SK-N-SH treated with all-trans-retinoic acid at 6 μM for 48 hours (cell line): ENCODE measurements at regions not wholly inside any gene's neighbourhood (a gene's known extent, or its start where the extent isn't known, plus 50 kb on each side); places are given as distances from the start of the nearest gene placed in this dataset.

Experiments
- ATAC-seq: fragments of 200-7000 bp; cut with Tn5 transposase; 3 replicates; pipeline ENCODE4 v1.9.1; 2020; ENCODE audit warnings: mild to moderate bottlenecking, moderate library complexity
- ARNTL ChIP-seq: fragments of 450-650 bp; formaldehyde crosslinking; IDR thresholded peaks from 2 replicates; pipeline ENCODE4 v1.5.0; 2020; ENCODE audit warnings: low read depth, mild to moderate bottlenecking, moderate library complexity, borderline replicate concordance
- BACH2 ChIP-seq: fragments of 250-450 bp; sonication (Bioruptor Pico); IDR thresholded peaks from 2 replicates; pipeline ENCODE4 v1.9.0; 2021; ENCODE audit warnings: mild to moderate bottlenecking, borderline replicate concordance
- CSDC2 ChIP-seq: fragments of 250-450 bp; sonication (Bioruptor Pico); IDR thresholded peaks from 2 replicates; pipeline ENCODE4 v1.5.0; 2020; ENCODE audit warnings: mild to moderate bottlenecking, moderate library complexity
- ESRRG ChIP-seq: fragments of 250-450 bp; sonication (Bioruptor Pico); IDR thresholded peaks from 2 replicates; pipeline ENCODE4 v1.6.1; 2021; ENCODE audit warnings: mild to moderate bottlenecking
- GLIS3 ChIP-seq: fragments of 250-450 bp; sonication (Bioruptor Pico); IDR thresholded peaks from 2 replicates; pipeline ENCODE4 v1.5.0; 2020; ENCODE audit warnings: mild to moderate bottlenecking, moderate library complexity
- ISL1 ChIP-seq: fragments of 250-450 bp; sonication (Bioruptor Pico); IDR thresholded peaks from 2 replicates; pipeline ENCODE4 v2.1.2; 2022; ENCODE audit warnings: mild to moderate bottlenecking, moderate library complexity
- OSR1 ChIP-seq: fragments of 250-450 bp; sonication (Bioruptor Pico); IDR thresholded peaks from 2 replicates; pipeline ENCODE4 v1.8.0; 2022; ENCODE audit warnings: moderate library complexity, mild to moderate bottlenecking, inconsistent platforms
- PATZ1 ChIP-seq: fragments of 250-450 bp; sonication (Bioruptor Pico); IDR thresholded peaks from 2 replicates; pipeline ENCODE4 v1.8.0; 2020; ENCODE audit warnings: mild to moderate bottlenecking, moderate library complexity, borderline replicate concordance
- POU6F1 ChIP-seq: fragments of 250-450 bp; sonication (Bioruptor Pico); IDR thresholded peaks from 2 replicates; pipeline ENCODE4 v1.8.0; 2021; ENCODE audit warnings: low read depth, mild to moderate bottlenecking, moderate library complexity, borderline replicate concordance
- PPARA ChIP-seq: fragments of 250-450 bp; sonication (Bioruptor Pico); IDR thresholded peaks from 2 replicates; pipeline ENCODE4 v1.5.0; 2020; ENCODE audit warnings: mild to moderate bottlenecking, borderline replicate concordance
- SNAI2 ChIP-seq: fragments of 250-450 bp; sonication (Bioruptor Pico); IDR thresholded peaks from 2 replicates; pipeline ENCODE4 v1.5.0; 2020; ENCODE audit warnings: mild to moderate bottlenecking, moderate library complexity
- TOX ChIP-seq: fragments of 250-450 bp; sonication (Bioruptor Pico); IDR thresholded peaks from 2 replicates; pipeline ENCODE4 v1.8.0; 2021; ENCODE audit warnings: mild to moderate bottlenecking, moderate library complexity, borderline replicate concordance
- ZC3H10 ChIP-seq: fragments of 250-450 bp; sonication (Bioruptor Pico); IDR thresholded peaks from 2 replicates; pipeline ENCODE4 v1.5.1; 2021; ENCODE audit warnings: mild to moderate bottlenecking, moderate library complexity
- ZFP3 ChIP-seq: fragments of 250-450 bp; sonication (Bioruptor Pico); IDR thresholded peaks from 2 replicates; pipeline ENCODE4 v1.5.0; 2020; ENCODE audit warnings: mild to moderate bottlenecking, moderate library complexity
- ZNF565 ChIP-seq: fragments of 450-650 bp; formaldehyde crosslinking; conservative IDR thresholded peaks from 2 replicates; pipeline ENCODE4 v1.5.0; 2020; ENCODE audit warnings: low read depth, mild to moderate bottlenecking, moderate library complexity
- ZNF70 ChIP-seq: fragments of 450-650 bp; formaldehyde crosslinking; IDR thresholded peaks from 2 replicates; pipeline ENCODE4 v1.5.0; 2020; ENCODE audit warnings: mild to moderate bottlenecking, moderate library complexity
- ZNF8 ChIP-seq: fragments of 450-650 bp; formaldehyde crosslinking; IDR thresholded peaks from 2 replicates; pipeline ENCODE4 v1.5.0; 2020; ENCODE audit warnings: mild to moderate bottlenecking, moderate library complexity
- TF ChIP-seq, protein P1 (sequence below): fragments of 250-450 bp; sonication (Bioruptor Pico); IDR thresholded peaks from 2 replicates; pipeline ENCODE4 v1.5.1; 2020; ENCODE audit warnings: low read depth, mild to moderate bottlenecking, moderate library complexity

GRCh38 chr4:60926624-60927023 lies 273.5 kb upstream of the ADGRL3 start:
- ATAC-seq: no peak
- no peak for TF ChIP-seq ESRRG (CRISPR knock-in tag)
- no peak for TF ChIP-seq OSR1
- TF ChIP-seq GLIS3 (CRISPR knock-in tag): no peak
- TF ChIP-seq, protein P1, sequence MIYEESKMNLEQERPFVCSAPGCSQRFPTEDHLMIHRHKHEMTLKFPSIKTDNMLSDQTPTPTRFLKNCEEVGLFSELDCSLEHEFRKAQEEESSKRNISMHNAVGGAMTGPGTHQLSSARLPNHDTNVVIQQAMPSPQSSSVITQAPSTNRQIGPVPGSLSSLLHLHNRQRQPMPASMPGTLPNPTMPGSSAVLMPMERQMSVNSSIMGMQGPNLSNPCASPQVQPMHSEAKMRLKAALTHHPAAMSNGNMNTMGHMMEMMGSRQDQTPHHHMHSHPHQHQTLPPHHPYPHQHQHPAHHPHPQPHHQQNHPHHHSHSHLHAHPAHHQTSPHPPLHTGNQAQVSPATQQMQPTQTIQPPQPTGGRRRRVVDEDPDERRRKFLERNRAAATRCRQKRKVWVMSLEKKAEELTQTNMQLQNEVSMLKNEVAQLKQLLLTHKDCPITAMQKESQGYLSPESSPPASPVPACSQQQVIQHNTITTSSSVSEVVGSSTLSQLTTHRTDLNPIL (CRISPR knock-in tag): no peak
- TF ChIP-seq SNAI2 (CRISPR knock-in tag): no peak
- TF ChIP-seq TOX (CRISPR knock-in tag): no peak
- no peak for TF ChIP-seq POU6F1 (CRISPR knock-in tag)
- TF ChIP-seq ZNF565 (CRISPR knock-in tag): no peak
- TF ChIP-seq, all 23 proteins: peak for 0

DNA sequence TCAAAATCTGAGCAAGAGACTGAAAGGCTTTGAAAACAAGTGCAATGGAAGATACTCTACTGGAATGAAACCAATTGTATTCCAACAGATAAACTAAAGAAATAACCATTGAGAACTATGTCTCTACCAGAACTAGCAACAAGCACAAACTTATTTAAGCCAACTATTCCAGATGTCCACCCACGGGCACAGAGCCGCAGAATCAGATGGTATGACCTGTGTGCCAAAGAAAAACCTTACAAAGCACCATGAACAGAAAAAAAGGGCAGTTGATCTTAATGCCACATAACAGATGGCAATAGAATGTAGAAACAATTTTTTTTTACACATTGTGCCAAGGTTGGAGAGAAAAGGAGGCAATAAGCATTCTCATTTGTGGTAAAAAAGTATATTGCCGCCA lies 269.3 kb upstream of the ADGRL3 start:
- ATAC-seq: no peak
- TF ChIP-seq ZNF70 (CRISPR knock-in tag): no peak
- no peak for TF ChIP-seq PATZ1
- no peak for TF ChIP-seq ISL1 (CRISPR knock-in tag)
- TF ChIP-seq POU6F1 (CRISPR knock-in tag): no peak
- TF ChIP-seq ZNF8: no peak
- TF ChIP-seq, all 23 proteins: peak for 0

DNA sequence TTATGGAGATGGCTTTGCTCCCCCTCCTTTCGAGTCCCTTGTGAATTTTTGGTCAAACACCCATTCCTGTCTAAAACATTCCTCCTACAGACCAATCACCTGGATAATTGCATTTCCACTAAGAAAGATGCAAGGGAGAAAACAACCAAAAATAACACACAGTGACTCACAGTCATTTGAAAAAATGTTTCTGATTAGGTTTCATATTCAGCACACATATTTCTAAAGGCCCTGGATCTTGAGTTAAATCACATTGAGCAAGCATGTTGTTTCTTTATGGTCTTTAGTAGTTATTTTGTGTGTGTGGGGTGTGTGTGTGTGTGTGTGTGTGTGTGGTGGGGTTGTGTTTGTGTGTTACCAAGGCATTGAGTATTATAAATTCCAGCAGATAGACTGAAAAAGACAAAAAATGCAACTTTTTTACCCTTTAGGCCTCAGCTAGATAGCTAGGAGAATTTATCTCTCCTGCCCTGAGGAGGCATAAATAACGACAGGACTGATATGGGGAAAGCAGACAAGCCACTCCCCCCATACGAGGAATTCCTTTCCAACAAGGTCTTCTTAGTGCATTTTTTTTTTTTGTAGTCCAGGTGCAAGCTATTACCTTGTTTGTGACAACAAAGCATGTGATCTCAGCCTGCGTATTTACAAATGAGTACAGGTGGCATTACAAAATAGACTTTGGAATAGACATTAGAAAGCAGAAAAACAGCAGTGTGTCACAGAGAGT lies 265.4 kb upstream of the ADGRL3 start:
- no peak for TF ChIP-seq ZFP3
- no peak for TF ChIP-seq POU6F1 (CRISPR knock-in tag)
- TF ChIP-seq ZNF8: no peak
- no peak for TF ChIP-seq ARNTL
- TF ChIP-seq ZNF70 (CRISPR knock-in tag): no peak
- no peak for ATAC-seq

GRCh38 chr4:60938181-60938580 lies 261.9 kb upstream of the ADGRL3 start:
- ATAC-seq: no peak
- TF ChIP-seq ARNTL (no peak), SNAI2 (CRISPR knock-in tag) (no peak), ISL1 (CRISPR knock-in tag) (no peak), GLIS3 (CRISPR knock-in tag) (no peak), ZNF8 (no peak), PPARA (CRISPR knock-in tag) (no peak), BACH2 (CRISPR knock-in tag) (no peak), ZC3H10 (CRISPR knock-in tag) (no peak), CSDC2 (CRISPR knock-in tag) (no peak)
- TF ChIP-seq, protein P1 (CRISPR knock-in tag): no peak
